PFSK-1 (cell line): ENCODE measurements at regions not wholly inside any gene's neighbourhood (a gene's known extent, or its start where the extent isn't known, plus 50 kb on each side); places are given as distances from the start of the nearest gene placed in this dataset.

ENCODE experiments used
- FOXP2 ChIP-seq: optimal IDR thresholded peaks from 2 replicates; pipeline ENCODE3; 2011; ENCODE audit warnings: borderline replicate concordance, control low read depth, inconsistent platforms; ENCODE audit not compliant: insufficient read depth; ENCODE audit errors: extremely low read length, extremely low read depth
- POLR2AphosphoS5 ChIP-seq: IDR thresholded peaks from 2 replicates; pipeline ENCODE4 v1.6.1; 2012; ENCODE audit warnings: low read depth, mild to moderate bottlenecking, control low read depth, low read length, moderate library complexity
- SIN3A ChIP-seq: IDR thresholded peaks from 2 replicates; pipeline ENCODE4 v1.6.1; 2012; ENCODE audit warnings: mild to moderate bottlenecking, low read length, moderate library complexity, borderline replicate concordance; ENCODE audit not compliant: insufficient read depth
- TAF1 ChIP-seq: IDR thresholded peaks from 2 replicates; pipeline ENCODE4 v1.6.1; 2012; ENCODE audit warnings: low read length, control low read depth, borderline replicate concordance; ENCODE audit not compliant: insufficient read depth
- TF ChIP-seq, protein P1 (sequence below), 2 experiments: IDR thresholded peaks; 2 replicates each; pipeline versions ENCODE4 v1.6.1 to v1.8.0; 2011 to 2012; ENCODE audit warnings: low read depth in 2 of 2, low read length in 2 of 2, control low read depth in 1 of 2, inconsistent platforms in 1 of 2, mild to moderate bottlenecking in 1 of 2, moderate library complexity in 1 of 2; ENCODE audit not compliant: insufficient read depth in 1 of 2

- TF ChIP-seq SIN3A: no peak
Observed at GRCh38 chr4:135694066-135694465, 1492.5 kb upstream of the PABPC4L start.

- TF ChIP-seq SIN3A: no peak
- no peak for TF ChIP-seq FOXP2
- TF ChIP-seq, protein P1, sequence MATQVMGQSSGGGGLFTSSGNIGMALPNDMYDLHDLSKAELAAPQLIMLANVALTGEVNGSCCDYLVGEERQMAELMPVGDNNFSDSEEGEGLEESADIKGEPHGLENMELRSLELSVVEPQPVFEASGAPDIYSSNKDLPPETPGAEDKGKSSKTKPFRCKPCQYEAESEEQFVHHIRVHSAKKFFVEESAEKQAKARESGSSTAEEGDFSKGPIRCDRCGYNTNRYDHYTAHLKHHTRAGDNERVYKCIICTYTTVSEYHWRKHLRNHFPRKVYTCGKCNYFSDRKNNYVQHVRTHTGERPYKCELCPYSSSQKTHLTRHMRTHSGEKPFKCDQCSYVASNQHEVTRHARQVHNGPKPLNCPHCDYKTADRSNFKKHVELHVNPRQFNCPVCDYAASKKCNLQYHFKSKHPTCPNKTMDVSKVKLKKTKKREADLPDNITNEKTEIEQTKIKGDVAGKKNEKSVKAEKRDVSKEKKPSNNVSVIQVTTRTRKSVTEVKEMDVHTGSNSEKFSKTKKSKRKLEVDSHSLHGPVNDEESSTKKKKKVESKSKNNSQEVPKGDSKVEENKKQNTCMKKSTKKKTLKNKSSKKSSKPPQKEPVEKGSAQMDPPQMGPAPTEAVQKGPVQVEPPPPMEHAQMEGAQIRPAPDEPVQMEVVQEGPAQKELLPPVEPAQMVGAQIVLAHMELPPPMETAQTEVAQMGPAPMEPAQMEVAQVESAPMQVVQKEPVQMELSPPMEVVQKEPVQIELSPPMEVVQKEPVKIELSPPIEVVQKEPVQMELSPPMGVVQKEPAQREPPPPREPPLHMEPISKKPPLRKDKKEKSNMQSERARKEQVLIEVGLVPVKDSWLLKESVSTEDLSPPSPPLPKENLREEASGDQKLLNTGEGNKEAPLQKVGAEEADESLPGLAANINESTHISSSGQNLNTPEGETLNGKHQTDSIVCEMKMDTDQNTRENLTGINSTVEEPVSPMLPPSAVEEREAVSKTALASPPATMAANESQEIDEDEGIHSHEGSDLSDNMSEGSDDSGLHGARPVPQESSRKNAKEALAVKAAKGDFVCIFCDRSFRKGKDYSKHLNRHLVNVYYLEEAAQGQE (IDR thresholded peaks at IDR 0.05; ENCODE audit: insufficient read depth in 1 of 2, low read depth in 2 of 2, low read length in 2 of 2): no peak
- TF ChIP-seq POLR2AphosphoS5: no peak
- no peak for TF ChIP-seq TAF1
Observed at GRCh38 chr4:135684001-135684400, 1482.4 kb upstream of the PABPC4L start.

DNA sequence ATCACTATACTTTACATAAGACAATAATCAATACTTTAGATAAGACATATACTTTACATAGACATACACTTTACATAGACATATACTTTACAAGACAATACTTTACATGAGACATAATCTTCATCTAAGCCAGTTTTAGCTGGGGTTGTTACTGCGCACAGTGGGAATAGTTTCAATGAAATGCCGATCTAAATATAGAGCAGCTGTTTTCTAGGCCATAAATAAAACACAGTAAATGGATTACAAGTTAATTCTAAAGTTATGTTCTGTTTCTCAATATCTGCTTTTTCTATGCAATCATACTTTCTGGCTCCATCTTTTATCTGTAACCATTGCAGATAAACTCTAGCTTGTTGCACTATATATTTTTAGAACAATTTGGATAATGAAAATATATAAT, 1470.6 kb upstream of the PABPC4L start:
- TF ChIP-seq, protein P1 (IDR thresholded peaks at IDR 0.05; ENCODE audit: insufficient read depth in 1 of 2, low read depth in 2 of 2, low read length in 2 of 2): no peak
- TF ChIP-seq POLR2AphosphoS5: no peak
- no peak for TF ChIP-seq TAF1
- TF ChIP-seq SIN3A: no peak
- TF ChIP-seq FOXP2: no peak

GRCh38 chr4:135670548-135670947, 1469.0 kb upstream of the PABPC4L start:
- TF ChIP-seq POLR2AphosphoS5 (no peak), SIN3A (no peak), TAF1 (no peak), FOXP2 (no peak)
- TF ChIP-seq, protein P1 (IDR thresholded peaks at IDR 0.05; ENCODE audit: insufficient read depth in 1 of 2, low read depth in 2 of 2, low read length in 2 of 2): no peak
